Endothelial cell of umbilical vein (primary cell): ENCODE measurements at regions not wholly inside any gene's neighbourhood (a gene's known extent, or its start where the extent isn't known, plus 50 kb on each side); places are given as distances from the start of the nearest gene placed in this dataset.

Experiments
- CTCF ChIP-seq, 2 donors: IDR thresholded peaks; 1 replicate in 1 of 2; 2 replicates in 1 of 2; pipeline ENCODE4 v1.5.1; 2011; ENCODE audit warnings: low read length in 2 of 2, mild to moderate bottlenecking in 2 of 2, moderate library complexity in 2 of 2, control low read depth in 1 of 2, inconsistent platforms in 1 of 2, low read depth in 1 of 2; ENCODE audit not compliant: insufficient read depth in 1 of 2; ENCODE audit errors: extremely low read depth in 1 of 2
- EZH2 ChIP-seq: IDR thresholded peaks from 2 replicates; pipeline ENCODE4 v1.6.1; 2012; ENCODE audit warnings: borderline replicate concordance, low read depth, mild to moderate bottlenecking, moderate library complexity, low read length, inconsistent platforms; ENCODE audit not compliant: severe bottlenecking
- JUN ChIP-seq: IDR thresholded peaks from 2 replicates; pipeline ENCODE4 v1.6.1; 2011; ENCODE audit warnings: borderline replicate concordance, low read depth; ENCODE audit not compliant: insufficient read length, insufficient read depth
- MYC ChIP-seq: IDR thresholded peaks from one replicate; pipeline ENCODE4 v1.6.1; 2011; ENCODE audit warnings: mild to moderate bottlenecking, low read depth, low read length
- POLR2A ChIP-seq: IDR thresholded peaks from 2 replicates; pipeline ENCODE4 v1.6.1; 2012; ENCODE audit warnings: low read depth, mild to moderate bottlenecking, control low read depth, low read length
- POLR2AphosphoS5 ChIP-seq: IDR thresholded peaks from 2 replicates; pipeline ENCODE4 v1.6.1; 2012; ENCODE audit warnings: low read depth, mild to moderate bottlenecking, control low read depth, low read length, moderate library complexity; ENCODE audit not compliant: insufficient read depth
- TF ChIP-seq, protein P1 (sequence below): IDR thresholded peaks from 2 replicates; pipeline ENCODE4 v1.6.1; 2011; ENCODE audit not compliant: insufficient read depth, insufficient read length

DNA sequence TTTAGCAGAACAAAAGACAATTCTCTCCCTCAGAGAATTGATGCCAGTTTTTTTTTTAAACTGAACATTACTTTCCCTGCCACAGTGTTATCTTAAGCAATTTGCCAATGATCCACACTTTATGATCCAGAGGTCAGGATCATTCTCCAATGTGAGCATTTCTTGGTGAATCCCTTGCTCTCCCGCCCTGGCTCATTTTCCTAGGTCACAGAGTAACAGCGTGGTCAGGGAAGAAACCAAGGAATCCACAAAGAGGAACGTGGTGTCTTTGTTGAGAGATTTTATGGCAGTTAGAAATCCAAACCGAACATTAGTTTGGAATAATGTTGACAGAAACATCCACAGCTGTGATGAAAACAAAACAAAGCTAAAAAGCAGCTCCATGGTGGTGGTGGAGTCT lies 250.3 kb downstream of the TTC32 start:
- no peak for TF ChIP-seq CTCF (IDR thresholded peaks at IDR 0.05; ENCODE audit: extremely low read depth in 1 of 2, insufficient read depth in 1 of 2, low read depth in 1 of 2, low read length in 2 of 2)
- no peak for TF ChIP-seq POLR2A
- no peak for TF ChIP-seq EZH2
- TF ChIP-seq MYC: no peak
- no peak for TF ChIP-seq POLR2AphosphoS5
- TF ChIP-seq, protein P1, sequence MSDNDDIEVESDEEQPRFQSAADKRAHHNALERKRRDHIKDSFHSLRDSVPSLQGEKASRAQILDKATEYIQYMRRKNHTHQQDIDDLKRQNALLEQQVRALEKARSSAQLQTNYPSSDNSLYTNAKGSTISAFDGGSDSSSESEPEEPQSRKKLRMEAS: no peak
- no peak for TF ChIP-seq JUN
